WTC11 (cell line): ENCODE measurements at regions not wholly inside any gene's neighbourhood (a gene's known extent, or its start where the extent isn't known, plus 50 kb on each side); places are given as distances from the start of the nearest gene placed in this dataset.

Source experiments
- ATAC-seq: fragments of 200-7000 bp; cut with Tn5 transposase; 2 replicates; pipeline ENCODE4 v1.10.0; 2021; ENCODE audit warnings: mild to moderate bottlenecking, moderate library complexity
- CTCF ChIA-PET: fragments of 300-600 bp; sonication (Branson Sonifier 250); formaldehyde crosslinking; loops from one replicate; lab custom pipeline; 2021; ENCODE audit warnings: antibody characterized with exemption; lab: Charles Lee
- POLR2A ChIA-PET: fragments of 350-600 bp; sonication (Branson Sonifier 250); formaldehyde crosslinking; loops from one replicate; lab custom pipeline; 2021; ENCODE audit warnings: antibody characterized with exemption; lab: Charles Lee
- DNase-seq: peaks from one replicate; pipeline ENCODE4 v3.0.0; 2021; ENCODE audit warnings: low spot score
- H3K27ac Mint-ChIP-seq: 2 replicates; pipeline ENCODE4 v1.8.0; 2021; ENCODE audit warnings: mixed read lengths
- H3K27me3 Mint-ChIP-seq: 2 replicates; pipeline ENCODE4 v1.8.0; 2021; ENCODE audit warnings: low read depth, mild to moderate bottlenecking, moderate library complexity, mixed read lengths
- H3K36me3 Mint-ChIP-seq: 2 replicates; pipeline ENCODE4 v1.8.0; 2021; ENCODE audit warnings: mixed read lengths
- H3K4me1 Mint-ChIP-seq: 2 replicates; pipeline ENCODE4 v1.8.0; 2022; ENCODE audit warnings: mixed read lengths
- H3K4me3 Mint-ChIP-seq: 2 replicates; pipeline ENCODE4 v1.8.0; 2021; ENCODE audit warnings: mild to moderate bottlenecking, moderate library complexity, mixed read lengths
- H3K9me3 Mint-ChIP-seq: 2 replicates; pipeline ENCODE4 v1.8.0; 2021; ENCODE audit warnings: mixed read lengths
- ELF4 ChIP-seq: sonication (generic); formaldehyde crosslinking; IDR thresholded peaks from 2 replicates; pipeline ENCODE4 v1.8.1; 2022; ENCODE audit warnings: low read depth, mild to moderate bottlenecking, moderate library complexity, missing genetic modification reagents
- GTF2I ChIP-seq: fragments of 250-450 bp; sonication (Bioruptor Pico); conservative IDR thresholded peaks from 2 replicates; pipeline ENCODE4 v1.4.0; 2021; ENCODE audit warnings: mild to moderate bottlenecking
- IRF2 ChIP-seq: sonication (generic); formaldehyde crosslinking; IDR thresholded peaks from 2 replicates; pipeline ENCODE4 v1.8.0; 2022; ENCODE audit warnings: low read depth, missing genetic modification reagents, borderline replicate concordance
- SOX15 ChIP-seq: fragments of 250-450 bp; sonication (Bioruptor Pico); IDR thresholded peaks from 2 replicates; pipeline ENCODE4 v1.9.0; 2021; ENCODE audit warnings: mild to moderate bottlenecking
- TF ChIP-seq, protein P1 (sequence below): sonication (generic); formaldehyde crosslinking; conservative IDR thresholded peaks from 2 replicates; pipeline ENCODE4 v1.8.1; 2023; ENCODE audit warnings: mild to moderate bottlenecking, low read depth, missing genetic modification reagents, moderate library complexity
- TF ChIP-seq, protein P2 (sequence below): sonication (generic); formaldehyde crosslinking; IDR thresholded peaks from 2 replicates; pipeline ENCODE4 v1.8.0; 2022; ENCODE audit warnings: mild to moderate bottlenecking, missing genetic modification reagents
- TF ChIP-seq, protein P3 (sequence below): sonication (generic); formaldehyde crosslinking; IDR thresholded peaks from 2 replicates; pipeline ENCODE4 v1.8.0; 2022; ENCODE audit warnings: mild to moderate bottlenecking, missing genetic modification reagents
- TF ChIP-seq, protein P4 (sequence below): sonication (generic); formaldehyde crosslinking; IDR thresholded peaks from 2 replicates; pipeline ENCODE4 v1.8.0; 2022; ENCODE audit warnings: mild to moderate bottlenecking, missing genetic modification reagents
- TF ChIP-seq, protein P5 (sequence below): sonication (generic); formaldehyde crosslinking; IDR thresholded peaks from 2 replicates; pipeline ENCODE4 v1.8.0; 2023; ENCODE audit warnings: missing genetic modification reagents
- TF ChIP-seq, protein P6 (sequence below): sonication (generic); formaldehyde crosslinking; IDR thresholded peaks from 2 replicates; pipeline ENCODE4 v1.8.1; 2022; ENCODE audit warnings: mild to moderate bottlenecking, missing genetic modification reagents, moderate library complexity, borderline replicate concordance
- TF ChIP-seq, protein P7 (sequence below): sonication (generic); formaldehyde crosslinking; IDR thresholded peaks from 2 replicates; pipeline ENCODE4 v1.8.1; 2023; ENCODE audit warnings: mild to moderate bottlenecking, missing genetic modification reagents
- TF ChIP-seq, protein P8 (sequence below): sonication (generic); formaldehyde crosslinking; IDR thresholded peaks from 2 replicates; pipeline ENCODE4 v1.8.1; 2023; ENCODE audit warnings: mild to moderate bottlenecking, missing genetic modification reagents, moderate library complexity
- TF ChIP-seq, protein P9 (sequence below): fragments of 250-450 bp; sonication (Bioruptor Pico); IDR thresholded peaks from 2 replicates; pipeline ENCODE4 v1.9.0; 2021; ENCODE audit warnings: mild to moderate bottlenecking
- TF ChIP-seq, protein P10 (sequence below): sonication (generic); formaldehyde crosslinking; IDR thresholded peaks from 2 replicates; pipeline ENCODE4 v1.8.0; 2023; ENCODE audit warnings: missing genetic modification reagents, mild to moderate bottlenecking, borderline replicate concordance

DNA sequence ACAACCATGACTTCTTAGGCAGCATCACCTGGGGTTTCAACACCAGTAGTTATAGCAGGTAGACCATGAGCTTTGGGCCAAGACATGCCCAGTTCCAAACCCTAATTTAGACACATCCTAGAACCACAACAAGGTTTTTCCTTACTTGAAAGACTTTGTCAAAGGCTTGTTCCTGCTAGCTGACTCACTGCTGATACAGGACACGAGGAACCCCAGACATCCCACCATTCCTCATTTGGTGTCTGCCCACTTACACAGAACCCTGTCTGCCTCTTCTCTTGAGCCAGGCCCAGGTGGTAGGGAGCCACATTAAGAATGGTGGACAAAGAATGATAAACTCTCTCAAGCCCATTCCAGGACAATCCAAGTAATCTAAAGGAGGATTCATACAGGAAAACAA is 109.0 kb downstream of the CCDC71L start (continued):
- TF ChIP-seq, protein P1, sequence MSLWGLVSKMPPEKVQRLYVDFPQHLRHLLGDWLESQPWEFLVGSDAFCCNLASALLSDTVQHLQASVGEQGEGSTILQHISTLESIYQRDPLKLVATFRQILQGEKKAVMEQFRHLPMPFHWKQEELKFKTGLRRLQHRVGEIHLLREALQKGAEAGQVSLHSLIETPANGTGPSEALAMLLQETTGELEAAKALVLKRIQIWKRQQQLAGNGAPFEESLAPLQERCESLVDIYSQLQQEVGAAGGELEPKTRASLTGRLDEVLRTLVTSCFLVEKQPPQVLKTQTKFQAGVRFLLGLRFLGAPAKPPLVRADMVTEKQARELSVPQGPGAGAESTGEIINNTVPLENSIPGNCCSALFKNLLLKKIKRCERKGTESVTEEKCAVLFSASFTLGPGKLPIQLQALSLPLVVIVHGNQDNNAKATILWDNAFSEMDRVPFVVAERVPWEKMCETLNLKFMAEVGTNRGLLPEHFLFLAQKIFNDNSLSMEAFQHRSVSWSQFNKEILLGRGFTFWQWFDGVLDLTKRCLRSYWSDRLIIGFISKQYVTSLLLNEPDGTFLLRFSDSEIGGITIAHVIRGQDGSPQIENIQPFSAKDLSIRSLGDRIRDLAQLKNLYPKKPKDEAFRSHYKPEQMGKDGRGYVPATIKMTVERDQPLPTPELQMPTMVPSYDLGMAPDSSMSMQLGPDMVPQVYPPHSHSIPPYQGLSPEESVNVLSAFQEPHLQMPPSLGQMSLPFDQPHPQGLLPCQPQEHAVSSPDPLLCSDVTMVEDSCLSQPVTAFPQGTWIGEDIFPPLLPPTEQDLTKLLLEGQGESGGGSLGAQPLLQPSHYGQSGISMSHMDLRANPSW (CRISPR knock-in tag), result no peak
- TF ChIP-seq, protein P2, sequence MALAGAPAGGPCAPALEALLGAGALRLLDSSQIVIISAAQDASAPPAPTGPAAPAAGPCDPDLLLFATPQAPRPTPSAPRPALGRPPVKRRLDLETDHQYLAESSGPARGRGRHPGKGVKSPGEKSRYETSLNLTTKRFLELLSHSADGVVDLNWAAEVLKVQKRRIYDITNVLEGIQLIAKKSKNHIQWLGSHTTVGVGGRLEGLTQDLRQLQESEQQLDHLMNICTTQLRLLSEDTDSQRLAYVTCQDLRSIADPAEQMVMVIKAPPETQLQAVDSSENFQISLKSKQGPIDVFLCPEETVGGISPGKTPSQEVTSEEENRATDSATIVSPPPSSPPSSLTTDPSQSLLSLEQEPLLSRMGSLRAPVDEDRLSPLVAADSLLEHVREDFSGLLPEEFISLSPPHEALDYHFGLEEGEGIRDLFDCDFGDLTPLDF (CRISPR knock-in tag), result no peak
- TF ChIP-seq, protein P3, sequence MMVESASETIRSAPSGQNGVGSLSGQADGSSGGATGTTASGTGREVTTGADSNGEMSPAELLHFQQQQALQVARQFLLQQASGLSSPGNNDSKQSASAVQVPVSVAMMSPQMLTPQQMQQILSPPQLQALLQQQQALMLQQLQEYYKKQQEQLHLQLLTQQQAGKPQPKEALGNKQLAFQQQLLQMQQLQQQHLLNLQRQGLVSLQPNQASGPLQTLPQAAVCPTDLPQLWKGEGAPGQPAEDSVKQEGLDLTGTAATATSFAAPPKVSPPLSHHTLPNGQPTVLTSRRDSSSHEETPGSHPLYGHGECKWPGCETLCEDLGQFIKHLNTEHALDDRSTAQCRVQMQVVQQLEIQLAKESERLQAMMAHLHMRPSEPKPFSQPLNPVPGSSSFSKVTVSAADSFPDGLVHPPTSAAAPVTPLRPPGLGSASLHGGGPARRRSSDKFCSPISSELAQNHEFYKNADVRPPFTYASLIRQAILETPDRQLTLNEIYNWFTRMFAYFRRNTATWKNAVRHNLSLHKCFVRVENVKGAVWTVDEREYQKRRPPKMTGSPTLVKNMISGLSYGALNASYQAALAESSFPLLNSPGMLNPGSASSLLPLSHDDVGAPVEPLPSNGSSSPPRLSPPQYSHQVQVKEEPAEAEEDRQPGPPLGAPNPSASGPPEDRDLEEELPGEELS (CRISPR knock-in tag), result no peak

DNA sequence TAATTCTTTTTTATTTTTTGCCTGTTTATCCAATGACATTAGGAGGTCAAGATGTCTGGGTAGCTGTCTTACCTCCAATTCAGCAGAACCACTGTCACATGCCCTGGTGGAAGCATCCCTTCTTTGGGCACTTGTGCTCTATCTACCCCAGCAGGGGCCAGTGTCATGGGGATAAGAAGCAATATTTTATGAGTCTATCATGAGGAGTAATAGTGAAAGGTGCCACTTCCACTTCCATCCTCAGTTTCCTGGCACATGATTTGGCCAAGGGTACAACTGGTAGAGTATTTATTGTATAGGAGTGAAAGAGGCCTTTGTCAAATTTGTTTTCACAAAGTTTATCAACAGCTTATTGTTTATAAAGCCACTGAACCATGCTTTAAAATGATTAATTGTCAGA is 112.5 kb downstream of the CCDC71L start:
- H3K36me3 Mint-ChIP-seq, result no peaks in the 10 kb centered on the region
- H3K27me3 Mint-ChIP-seq, result 0 out of 2 replicates have a peak, but pooled peaks cover 2% of the 10 kb centered on the region
- peaks cover 2% of the 10 kb centered on the region; the same call in 1 of the 2 replicates for H3K9me3 Mint-ChIP-seq
- TF ChIP-seq, protein P4, sequence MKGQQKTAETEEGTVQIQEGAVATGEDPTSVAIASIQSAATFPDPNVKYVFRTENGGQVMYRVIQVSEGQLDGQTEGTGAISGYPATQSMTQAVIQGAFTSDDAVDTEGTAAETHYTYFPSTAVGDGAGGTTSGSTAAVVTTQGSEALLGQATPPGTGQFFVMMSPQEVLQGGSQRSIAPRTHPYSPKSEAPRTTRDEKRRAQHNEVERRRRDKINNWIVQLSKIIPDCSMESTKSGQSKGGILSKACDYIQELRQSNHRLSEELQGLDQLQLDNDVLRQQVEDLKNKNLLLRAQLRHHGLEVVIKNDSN, result no peak
- TF ChIP-seq, protein P5, sequence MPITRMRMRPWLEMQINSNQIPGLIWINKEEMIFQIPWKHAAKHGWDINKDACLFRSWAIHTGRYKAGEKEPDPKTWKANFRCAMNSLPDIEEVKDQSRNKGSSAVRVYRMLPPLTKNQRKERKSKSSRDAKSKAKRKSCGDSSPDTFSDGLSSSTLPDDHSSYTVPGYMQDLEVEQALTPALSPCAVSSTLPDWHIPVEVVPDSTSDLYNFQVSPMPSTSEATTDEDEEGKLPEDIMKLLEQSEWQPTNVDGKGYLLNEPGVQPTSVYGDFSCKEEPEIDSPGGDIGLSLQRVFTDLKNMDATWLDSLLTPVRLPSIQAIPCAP (CRISPR knock-in tag), result no peak
- TF ChIP-seq, protein P6, sequence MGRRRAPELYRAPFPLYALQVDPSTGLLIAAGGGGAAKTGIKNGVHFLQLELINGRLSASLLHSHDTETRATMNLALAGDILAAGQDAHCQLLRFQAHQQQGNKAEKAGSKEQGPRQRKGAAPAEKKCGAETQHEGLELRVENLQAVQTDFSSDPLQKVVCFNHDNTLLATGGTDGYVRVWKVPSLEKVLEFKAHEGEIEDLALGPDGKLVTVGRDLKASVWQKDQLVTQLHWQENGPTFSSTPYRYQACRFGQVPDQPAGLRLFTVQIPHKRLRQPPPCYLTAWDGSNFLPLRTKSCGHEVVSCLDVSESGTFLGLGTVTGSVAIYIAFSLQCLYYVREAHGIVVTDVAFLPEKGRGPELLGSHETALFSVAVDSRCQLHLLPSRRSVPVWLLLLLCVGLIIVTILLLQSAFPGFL, result no peak
- TF ChIP-seq, protein P7, sequence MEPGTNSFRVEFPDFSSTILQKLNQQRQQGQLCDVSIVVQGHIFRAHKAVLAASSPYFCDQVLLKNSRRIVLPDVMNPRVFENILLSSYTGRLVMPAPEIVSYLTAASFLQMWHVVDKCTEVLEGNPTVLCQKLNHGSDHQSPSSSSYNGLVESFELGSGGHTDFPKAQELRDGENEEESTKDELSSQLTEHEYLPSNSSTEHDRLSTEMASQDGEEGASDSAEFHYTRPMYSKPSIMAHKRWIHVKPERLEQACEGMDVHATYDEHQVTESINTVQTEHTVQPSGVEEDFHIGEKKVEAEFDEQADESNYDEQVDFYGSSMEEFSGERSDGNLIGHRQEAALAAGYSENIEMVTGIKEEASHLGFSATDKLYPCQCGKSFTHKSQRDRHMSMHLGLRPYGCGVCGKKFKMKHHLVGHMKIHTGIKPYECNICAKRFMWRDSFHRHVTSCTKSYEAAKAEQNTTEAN (CRISPR knock-in tag), result no peak
- TF ChIP-seq, protein P8, sequence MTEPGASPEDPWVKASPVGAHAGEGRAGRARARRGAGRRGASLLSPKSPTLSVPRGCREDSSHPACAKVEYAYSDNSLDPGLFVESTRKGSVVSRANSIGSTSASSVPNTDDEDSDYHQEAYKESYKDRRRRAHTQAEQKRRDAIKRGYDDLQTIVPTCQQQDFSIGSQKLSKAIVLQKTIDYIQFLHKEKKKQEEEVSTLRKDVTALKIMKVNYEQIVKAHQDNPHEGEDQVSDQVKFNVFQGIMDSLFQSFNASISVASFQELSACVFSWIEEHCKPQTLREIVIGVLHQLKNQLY (CRISPR knock-in tag), result no peak
- no peak for TF ChIP-seq GTF2I (CRISPR knock-in tag)
- ATAC-seq (no peak), DNase-seq (no peak)
- H3K27ac Mint-ChIP-seq, result no peak overlapping the region
- ChIA-PET CTCF (no interaction called here), POLR2A (no interaction called here)
- 0 out of 2 replicates have a peak, but pooled peaks cover 3% of the 10 kb centered on the region for H3K4me1 Mint-ChIP-seq
- H3K4me3 Mint-ChIP-seq, result no peak overlapping the region

DNA sequence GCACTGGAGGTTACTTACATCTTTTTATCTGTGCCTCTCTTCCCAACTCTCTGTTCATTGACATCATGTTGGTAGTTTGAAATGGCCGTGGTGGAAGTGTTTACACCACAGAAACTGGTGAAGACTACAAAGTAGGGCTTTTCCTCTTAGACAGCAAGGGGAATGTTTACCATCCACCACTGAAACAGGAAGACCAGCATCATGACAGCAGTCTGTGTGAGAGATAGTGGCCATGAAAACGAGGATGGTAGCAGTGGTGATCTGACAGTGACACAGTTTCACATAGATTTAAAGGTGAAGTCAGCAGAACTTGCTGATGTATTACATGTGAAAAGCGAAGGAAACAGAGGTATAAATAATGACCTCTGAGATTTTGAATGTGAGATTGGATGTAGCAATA is 115.7 kb downstream of the CCDC71L start:
- DNase-seq, result no peak
- CTCF ChIA-PET, result interaction anchor here (3.4 kb wide), 1 partner anchor 369 kb away, joined by 28 read pairs; no protein-coding TSS in a partner anchor
- H3K9me3 Mint-ChIP-seq, result no peaks in the 10 kb centered on the region; the same call in 1 of the 2 replicates
- POLR2A ChIA-PET, result no interaction called here
- no peaks in the 10 kb centered on the region for H3K36me3 Mint-ChIP-seq
- ATAC-seq, result no peak
- no peaks in the 10 kb centered on the region for H3K27me3 Mint-ChIP-seq
- no peak overlapping the region for H3K27ac Mint-ChIP-seq
- H3K4me3 Mint-ChIP-seq, result no peak overlapping the region
- H3K4me1 Mint-ChIP-seq, result peaks cover 9% of the 10 kb centered on the region
- TF ChIP-seq IRF2 (no peak), SOX15 (CRISPR knock-in tag) (no peak), ELF4 (CRISPR knock-in tag) (no peak)
- TF ChIP-seq, protein P9, sequence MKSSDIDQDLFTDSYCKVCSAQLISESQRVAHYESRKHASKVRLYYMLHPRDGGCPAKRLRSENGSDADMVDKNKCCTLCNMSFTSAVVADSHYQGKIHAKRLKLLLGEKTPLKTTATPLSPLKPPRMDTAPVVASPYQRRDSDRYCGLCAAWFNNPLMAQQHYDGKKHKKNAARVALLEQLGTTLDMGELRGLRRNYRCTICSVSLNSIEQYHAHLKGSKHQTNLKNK (CRISPR knock-in tag), result no peak
- TF ChIP-seq, protein P10, sequence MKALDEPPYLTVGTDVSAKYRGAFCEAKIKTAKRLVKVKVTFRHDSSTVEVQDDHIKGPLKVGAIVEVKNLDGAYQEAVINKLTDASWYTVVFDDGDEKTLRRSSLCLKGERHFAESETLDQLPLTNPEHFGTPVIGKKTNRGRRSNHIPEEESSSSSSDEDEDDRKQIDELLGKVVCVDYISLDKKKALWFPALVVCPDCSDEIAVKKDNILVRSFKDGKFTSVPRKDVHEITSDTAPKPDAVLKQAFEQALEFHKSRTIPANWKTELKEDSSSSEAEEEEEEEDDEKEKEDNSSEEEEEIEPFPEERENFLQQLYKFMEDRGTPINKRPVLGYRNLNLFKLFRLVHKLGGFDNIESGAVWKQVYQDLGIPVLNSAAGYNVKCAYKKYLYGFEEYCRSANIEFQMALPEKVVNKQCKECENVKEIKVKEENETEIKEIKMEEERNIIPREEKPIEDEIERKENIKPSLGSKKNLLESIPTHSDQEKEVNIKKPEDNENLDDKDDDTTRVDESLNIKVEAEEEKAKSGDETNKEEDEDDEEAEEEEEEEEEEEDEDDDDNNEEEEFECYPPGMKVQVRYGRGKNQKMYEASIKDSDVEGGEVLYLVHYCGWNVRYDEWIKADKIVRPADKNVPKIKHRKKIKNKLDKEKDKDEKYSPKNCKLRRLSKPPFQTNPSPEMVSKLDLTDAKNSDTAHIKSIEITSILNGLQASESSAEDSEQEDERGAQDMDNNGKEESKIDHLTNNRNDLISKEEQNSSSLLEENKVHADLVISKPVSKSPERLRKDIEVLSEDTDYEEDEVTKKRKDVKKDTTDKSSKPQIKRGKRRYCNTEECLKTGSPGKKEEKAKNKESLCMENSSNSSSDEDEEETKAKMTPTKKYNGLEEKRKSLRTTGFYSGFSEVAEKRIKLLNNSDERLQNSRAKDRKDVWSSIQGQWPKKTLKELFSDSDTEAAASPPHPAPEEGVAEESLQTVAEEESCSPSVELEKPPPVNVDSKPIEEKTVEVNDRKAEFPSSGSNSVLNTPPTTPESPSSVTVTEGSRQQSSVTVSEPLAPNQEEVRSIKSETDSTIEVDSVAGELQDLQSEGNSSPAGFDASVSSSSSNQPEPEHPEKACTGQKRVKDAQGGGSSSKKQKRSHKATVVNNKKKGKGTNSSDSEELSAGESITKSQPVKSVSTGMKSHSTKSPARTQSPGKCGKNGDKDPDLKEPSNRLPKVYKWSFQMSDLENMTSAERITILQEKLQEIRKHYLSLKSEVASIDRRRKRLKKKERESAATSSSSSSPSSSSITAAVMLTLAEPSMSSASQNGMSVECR (CRISPR knock-in tag), result no peak
